Left forelimb (tissue), 1 donor: ENCODE measurements at regions not wholly inside any gene's neighbourhood (a gene's known extent, or its start where the extent isn't known, plus 50 kb on each side); places are given as distances from the start of the nearest gene placed in this dataset.

ENCODE experiments used
- DNase-seq: peaks from one replicate; pipeline ENCODE4 v3.0.0-alpha.2; 2018; ENCODE audit warnings: low spot score

- DNase-seq, result no peak
Observed at GRCh38 chr12:100741084-100741711, 53.4 kb upstream of the ANO4 start.

GRCh38 chr12:100743060-100743459 is 51.5 kb upstream of the ANO4 start:
- no peak for DNase-seq
